H1 (cell line): ENCODE measurements at regions not wholly inside any gene's neighbourhood (a gene's known extent, or its start where the extent isn't known, plus 50 kb on each side); places are given as distances from the start of the nearest gene placed in this dataset.

ENCODE experiments used
- CHD2 ChIP-seq: IDR thresholded peaks from 2 replicates; pipeline ENCODE4 v1.6.1; 2012; ENCODE audit warnings: low read length, improper control_type of control experiment
- CREB1 ChIP-seq: IDR thresholded peaks from 2 replicates; pipeline ENCODE4 v1.6.1; 2012; ENCODE audit warnings: inconsistent platforms
- NRF1 ChIP-seq: IDR thresholded peaks from 2 replicates; pipeline ENCODE4 v1.6.1; 2011; ENCODE audit warnings: mild to moderate bottlenecking, low read depth, low read length, improper control_type of control experiment
- SAP30 ChIP-seq: fragments of 300-600 bp; sonication (generic); IDR thresholded peaks from 2 replicates; pipeline ENCODE4 v1.7.1; 2012; ENCODE audit warnings: low read length, moderate library complexity, mild to moderate bottlenecking, inconsistent platforms; ENCODE audit not compliant: insufficient read depth, insufficient replicate concordance
- SIRT6 ChIP-seq: IDR thresholded peaks from one replicate; pipeline ENCODE4 v1.7.1; 2012; ENCODE audit warnings: low read length, inconsistent platforms
- SP1 ChIP-seq: IDR thresholded peaks from 2 replicates; pipeline ENCODE4 v1.6.1; 2011; ENCODE audit warnings: low read depth, low read length
- SP2 ChIP-seq: IDR thresholded peaks from 2 replicates; pipeline ENCODE4 v1.6.1; 2012; ENCODE audit warnings: mild to moderate bottlenecking, low read length, inconsistent platforms
- TEAD4 ChIP-seq: IDR thresholded peaks from 2 replicates; pipeline ENCODE4 v1.6.1; 2012; ENCODE audit warnings: low read depth, low read length, inconsistent platforms, mixed read lengths

- TF ChIP-seq SAP30 (no peak), SP2 (no peak), CHD2 (no peak), TEAD4 (no peak), NRF1 (no peak), SIRT6 (no peak), CREB1 (no peak), SP1 (no peak)
Measured at GRCh38 chr2:17179145-17179808, 339.0 kb downstream of the RAD51AP2 start (continued).
